ENCODE measurements at regions not wholly inside any gene's neighbourhood (a gene's known extent, or its start where the extent isn't known, plus 50 kb on each side); places are given as distances from the start of the nearest gene placed in this dataset.

DNA sequence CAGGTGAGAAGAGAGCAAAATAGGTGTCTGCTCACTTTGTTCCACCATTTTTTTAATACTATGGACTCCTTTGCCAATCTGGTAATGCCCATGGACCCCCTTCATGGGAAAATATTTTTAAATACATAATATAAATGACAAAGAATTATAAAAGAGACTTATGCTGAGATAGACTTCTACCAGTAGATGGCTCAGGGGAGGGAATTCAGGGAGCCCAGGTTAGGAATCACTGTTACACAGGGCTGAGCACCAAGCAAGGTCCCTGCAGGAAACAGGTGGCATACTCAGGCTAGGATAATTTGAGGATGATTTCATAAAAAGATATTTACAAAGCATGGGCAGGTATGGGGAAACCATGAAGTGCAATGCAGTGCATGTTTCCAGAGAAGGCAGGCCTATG, 525.9 kb downstream of the FGF9 start:
- DNase-seq, result no peak

- no peak for DNase-seq
These were observed 527.1 kb downstream of the FGF9 start for GRCh38 chr13:22198001-22198400.

- no peak for DNase-seq
These were observed 527.9 kb downstream of the FGF9 start for GRCh38 chr13:22198641-22199217.

DNA sequence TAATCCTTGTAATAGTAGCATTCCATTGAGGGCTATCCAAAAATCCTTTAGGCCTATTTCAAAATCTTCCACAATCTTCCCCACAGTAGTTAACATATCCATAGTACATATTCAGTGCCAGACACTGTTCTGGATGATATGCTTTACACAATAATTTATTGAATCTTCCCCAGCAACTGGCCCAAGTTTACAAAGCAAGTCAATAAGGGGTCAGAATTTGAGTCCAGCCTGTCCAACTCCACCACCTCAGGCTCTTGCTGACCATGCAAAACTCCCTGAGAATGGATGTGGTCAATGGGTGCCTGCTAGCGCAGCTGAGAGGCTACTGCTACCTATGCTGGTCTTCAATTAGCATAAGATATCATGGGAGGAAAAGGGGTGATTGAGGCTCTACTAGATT, 529.6 kb downstream of the FGF9 start:
- DNase-seq, result no peak

DNA sequence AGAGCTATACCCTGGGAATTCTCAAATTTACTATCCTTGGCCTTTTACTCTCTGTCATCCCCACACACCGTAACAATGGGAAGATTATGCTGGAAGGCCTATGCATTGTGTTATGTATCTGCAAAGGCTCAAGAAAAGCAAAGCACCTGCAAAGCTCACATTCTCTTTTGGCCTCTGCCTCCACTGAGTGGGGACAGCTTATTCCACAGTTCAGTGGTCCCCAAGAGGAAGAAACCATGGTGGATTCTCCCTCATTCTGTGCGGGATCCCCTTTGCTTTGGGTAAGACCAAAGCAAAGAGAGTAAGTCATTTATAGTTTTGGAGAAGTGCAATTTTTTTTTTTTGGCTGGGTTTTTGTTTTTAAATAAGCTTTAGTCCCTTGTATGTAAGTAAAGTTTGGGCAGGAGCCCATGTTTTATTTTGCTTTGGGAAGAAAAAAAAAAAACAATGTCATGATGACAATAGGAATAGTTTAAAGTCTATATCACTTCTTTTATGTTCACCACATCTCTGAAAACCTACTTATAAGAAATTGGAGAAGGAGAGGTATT, 530.6 kb downstream of the FGF9 start:
- DNase-seq, result no peak

DNA sequence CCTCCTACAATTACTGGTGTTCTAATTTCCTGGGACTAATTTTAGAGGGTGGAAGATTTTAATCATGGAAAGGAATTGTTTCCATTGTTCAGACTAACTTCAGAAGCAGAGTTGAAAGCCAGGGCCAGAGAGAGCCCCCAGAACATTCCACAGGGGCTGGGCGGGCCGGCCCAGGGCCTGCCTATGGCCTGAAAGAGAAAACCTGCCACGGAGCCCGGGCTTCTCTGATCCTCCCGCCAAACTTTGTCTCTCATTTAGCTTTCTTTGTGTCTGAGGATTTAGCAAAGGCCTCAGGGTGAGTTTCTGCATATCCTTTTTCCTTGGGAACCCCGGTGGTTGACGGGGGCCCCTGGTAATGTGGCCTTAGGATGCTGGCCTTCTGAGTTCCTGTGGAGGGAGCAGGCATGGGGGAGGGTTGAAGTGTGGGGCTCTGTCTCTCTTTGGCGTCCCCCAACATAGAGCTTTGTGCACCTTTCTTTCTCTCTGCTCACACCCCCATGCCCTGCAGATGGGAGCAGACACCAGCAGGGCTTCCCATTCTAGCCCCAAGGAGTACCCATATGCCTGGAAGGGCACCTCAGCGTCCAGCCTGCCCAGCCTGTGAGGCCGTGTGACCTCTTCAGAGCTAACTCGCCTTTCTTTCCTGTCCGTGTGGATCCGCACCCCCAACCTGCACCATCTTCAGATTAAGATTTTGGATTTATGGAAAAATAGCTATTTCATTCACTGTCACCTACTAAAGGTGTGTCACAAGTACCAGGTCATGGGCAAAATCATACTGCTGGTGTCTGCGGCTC, 539.5 kb downstream of the FGF9 start:
- no peak for DNase-seq

DNA sequence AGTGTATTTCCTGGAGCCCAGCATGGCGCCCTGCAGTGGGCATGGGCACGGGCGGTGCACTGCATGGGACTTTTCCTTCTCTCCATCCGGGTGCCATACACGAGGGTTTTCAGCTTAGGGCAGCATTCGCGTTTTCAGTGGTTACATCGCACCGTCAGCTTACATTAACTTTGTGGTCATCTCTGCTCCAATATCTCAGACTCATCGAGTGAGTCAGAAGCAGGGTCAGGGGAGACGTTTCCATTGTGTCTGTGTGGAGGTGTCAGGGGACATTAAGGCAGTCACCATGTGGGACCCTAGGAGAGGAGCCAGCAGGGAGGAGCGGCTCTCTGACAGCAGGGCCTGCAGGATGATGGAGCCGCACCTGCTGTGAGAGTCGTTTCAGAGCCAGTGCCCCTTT, 541.0 kb downstream of the FGF9 start:
- no peak for DNase-seq

DNA sequence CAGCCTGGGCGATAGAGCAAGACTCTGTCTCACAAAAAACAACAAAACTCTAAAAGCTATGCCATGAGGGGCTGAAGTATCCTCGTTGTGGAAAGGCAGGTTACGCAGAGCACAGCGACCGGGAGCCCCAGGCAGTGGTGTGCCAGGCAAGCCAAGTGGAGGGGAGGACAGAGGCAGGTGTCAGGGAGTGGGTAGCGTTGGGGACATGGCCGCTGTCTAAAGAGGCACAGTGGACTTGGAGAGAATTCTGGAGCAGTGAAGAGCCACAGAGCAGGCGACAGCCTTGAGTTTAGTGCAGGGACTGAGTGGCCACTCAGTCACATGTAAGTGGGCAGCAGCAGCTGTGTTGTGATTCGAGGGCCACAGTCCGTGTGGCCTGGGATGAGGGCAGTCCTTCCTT, 541.7 kb downstream of the FGF9 start:
- no peak for DNase-seq

DNA sequence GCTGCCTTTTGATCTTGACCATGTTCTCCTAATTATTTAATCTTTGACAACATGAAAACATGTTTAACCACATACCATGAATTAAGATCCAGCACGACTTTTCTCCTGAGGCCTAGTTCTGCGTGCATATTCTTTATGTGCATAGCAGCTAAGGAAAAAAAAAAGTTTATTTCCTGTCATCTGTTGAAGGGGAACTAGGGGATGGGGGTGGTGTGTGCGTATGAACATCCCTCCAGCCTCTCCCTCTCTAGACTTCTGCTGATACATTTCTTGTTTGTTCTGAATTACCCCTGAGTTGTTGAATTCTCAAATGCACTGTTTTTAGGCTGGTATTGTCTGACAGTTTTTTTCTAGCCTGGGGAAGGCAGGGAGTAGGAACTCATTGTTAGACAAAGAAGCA, 543.3 kb downstream of the FGF9 start:
- no peak for DNase-seq

GRCh38 chr13:22218797-22219196, 547.9 kb downstream of the FGF9 start:
- DNase-seq, result no peak

- DNase-seq, result no peak
These were observed 548.8 kb downstream of the FGF9 start for GRCh38 chr13:22219709-22220108.

DNA sequence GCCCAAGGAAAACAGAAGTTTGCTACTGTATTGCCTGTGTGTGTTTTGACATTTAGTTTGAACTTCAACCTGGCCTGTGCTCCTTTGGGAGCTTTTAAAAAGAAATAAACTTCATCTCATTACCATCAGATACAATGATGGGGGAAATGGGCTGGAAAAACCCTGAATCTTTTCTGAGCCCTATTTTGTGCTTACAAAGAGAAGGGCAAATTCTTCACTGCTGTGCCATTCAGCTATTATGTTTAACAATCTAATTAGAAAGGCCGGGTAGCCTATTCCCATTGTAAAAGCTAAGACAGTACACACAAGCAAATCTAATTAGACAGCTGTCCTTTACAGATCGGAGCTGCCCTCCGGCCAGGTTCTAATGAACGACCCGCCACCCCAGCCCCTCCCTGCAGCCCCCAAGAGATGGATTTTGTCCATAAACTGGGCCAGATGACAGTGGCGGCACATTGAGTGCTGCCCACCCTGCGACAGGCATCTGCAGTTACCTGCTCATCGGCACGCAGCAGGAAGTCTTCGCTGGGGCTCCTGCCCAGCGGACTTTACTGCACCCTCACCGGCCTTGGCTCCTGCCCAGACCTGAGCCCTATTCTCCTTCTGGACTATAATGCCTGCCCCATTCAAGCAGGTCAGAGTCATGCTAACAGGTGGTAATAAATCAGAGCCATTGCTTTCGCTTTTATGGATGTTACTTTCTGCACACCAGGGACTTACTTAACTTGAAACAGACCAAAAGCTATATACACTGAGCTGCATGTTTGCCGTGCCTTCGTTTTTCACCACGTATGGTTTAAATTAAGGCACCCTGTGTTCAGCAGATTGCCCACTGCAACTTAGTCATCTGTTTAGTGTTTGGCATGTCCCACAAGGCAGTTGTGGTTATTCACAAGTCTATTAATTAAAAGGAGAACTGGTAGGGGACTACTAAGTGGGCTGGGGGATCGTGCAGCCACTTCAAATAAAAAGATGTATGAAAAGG, 549.6 kb downstream of the FGF9 start:
- DNase-seq, result no peak

DNA sequence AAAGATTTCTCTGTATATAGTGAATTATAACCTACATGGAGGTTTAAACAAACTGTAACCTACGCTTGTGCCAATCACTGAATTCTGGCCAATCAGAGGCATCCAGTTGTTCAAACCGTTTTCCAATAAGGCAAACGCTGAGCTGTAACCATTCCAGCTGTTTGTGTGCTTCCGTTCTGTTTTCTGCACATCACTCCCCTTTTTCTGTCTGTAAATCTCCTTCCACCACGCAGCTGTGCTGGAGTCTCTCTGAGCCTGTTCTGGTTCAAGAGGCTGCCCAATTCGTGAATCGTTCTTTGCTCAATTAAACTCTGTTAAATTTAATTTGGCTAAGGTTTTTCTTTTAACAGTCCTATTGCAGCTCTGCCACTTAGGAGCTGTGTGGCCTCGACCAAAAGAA, 552.5 kb downstream of the FGF9 start:
- DNase-seq, result no peak

DNA sequence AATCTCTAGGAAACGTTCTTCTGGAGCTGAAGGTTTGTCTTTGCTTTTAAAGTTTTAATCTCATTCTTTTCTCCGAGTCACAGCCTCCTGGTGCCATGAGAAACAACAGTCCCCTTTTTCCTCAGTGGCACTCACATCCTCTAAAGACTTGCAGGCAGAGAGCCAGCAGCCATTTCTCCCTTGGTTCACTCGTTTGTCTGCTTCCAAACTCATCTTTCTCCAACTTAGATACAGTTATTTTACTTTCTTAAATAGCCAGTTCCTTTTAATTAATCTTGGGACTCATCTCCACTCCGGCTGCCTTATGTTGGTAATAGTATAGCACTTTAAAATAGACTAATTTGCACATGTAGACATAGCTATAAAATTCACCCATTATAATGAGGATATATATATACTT, 555.2 kb downstream of the FGF9 start:
- no peak for DNase-seq

DNA sequence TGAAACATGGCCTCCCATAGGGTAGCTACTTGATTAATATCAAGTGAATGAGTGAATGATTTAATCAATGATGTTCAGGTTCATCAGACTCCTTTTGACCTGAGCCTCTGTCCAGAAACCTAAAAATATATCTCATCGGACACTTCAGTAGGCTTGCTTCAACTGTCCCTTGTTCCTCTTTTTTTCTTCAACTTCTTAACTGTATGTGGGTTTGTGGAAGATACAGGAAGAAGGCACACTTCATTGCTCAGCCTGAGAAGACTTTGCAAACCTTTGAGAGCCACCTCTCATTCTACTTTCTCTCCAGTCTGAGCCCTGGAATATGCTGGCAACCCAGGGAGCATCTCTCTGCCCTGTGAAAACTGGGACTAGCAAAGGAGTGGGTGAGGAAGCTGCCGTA, 557.0 kb downstream of the FGF9 start:
- no peak for DNase-seq

DNA sequence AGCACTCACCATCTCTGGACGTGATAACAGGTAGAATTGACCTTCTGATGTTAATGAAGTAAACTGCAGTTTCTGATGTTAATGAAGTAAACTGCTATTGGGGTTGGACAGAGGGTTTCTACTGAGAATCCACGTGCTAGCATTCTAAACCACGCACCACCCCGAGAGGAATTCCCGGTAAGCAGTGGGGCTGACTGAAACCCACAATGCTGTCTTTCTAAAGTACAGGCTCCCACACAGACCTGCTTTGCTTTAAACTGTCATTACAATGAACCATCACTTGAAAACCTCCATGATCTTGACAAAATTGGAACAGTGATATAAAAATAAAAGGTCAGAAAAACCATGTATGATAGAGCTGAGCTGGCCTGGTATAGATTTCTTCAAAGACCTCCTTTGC, 559.0 kb downstream of the FGF9 start:
- no peak for DNase-seq

- DNase-seq, result no peak
These were observed 561.3 kb downstream of the FGF9 start for GRCh38 chr13:22232186-22232585.

DNA sequence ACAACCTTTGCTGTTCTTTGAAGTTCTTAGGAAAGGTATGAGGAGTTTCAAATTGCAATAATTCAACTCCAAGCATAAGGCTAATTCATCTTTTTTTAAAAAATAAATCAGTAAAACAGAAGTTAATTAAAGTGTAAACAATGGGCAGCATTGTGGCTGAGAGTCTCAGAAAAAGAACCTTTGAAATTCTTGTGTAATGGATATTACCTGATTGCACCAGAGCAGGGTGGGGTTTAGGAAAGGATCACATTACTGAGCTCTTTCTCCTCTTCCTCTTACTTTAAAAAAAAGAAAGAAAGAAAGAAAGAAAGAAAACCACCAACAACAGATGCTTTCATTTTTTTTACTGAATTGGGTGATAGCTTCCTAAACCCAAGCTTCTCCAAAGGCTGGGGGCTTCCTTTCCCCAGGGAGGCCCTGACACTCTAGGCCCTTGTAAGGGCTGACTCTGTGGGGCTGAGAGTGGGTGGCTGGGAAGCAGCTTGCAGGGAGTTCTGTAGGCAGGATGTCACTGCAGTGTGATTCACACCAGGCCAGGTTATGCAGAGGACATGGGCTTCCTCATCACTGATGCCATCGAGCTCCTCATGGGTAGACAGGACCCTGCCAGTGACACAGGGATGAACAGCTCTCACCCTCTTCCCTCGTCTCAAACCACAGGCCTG, 564.5 kb downstream of the FGF9 start:
- DNase-seq, result no peak

GRCh38 chr13:22235950-22236290, 565.0 kb downstream of the FGF9 start:
- no peak for DNase-seq

GRCh38 chr13:22238269-22238668, 567.4 kb downstream of the FGF9 start:
- DNase-seq, result no peak

DNA sequence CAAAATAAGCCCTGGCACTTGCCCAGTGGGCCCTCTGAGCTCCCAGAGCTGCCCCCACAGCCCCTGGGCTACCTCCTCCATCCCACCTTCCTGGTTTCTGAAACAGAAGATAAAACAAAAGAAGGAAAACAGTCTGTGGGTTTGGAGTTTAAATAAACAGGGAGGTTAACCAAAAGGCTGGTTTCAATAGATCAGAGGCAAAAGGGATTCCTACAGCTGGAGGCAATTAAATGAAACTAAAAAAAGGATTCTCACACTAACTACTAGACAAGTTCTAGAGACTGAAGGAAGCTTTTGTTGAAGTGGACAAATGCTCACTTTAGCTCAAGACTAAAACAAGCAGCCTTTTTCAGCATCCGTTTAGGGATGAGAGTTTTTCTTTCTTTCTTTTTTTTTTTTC, 569.8 kb downstream of the FGF9 start:
- no peak for DNase-seq

GRCh38 chr13:22243469-22244163, 572.7 kb downstream of the FGF9 start:
- no peak for DNase-seq

Data from 8988T (cell line).